ENCODE measurements at regions not wholly inside any gene's neighbourhood (a gene's known extent, or its start where the extent isn't known, plus 50 kb on each side); places are given as distances from the start of the nearest gene placed in this dataset.

DNA sequence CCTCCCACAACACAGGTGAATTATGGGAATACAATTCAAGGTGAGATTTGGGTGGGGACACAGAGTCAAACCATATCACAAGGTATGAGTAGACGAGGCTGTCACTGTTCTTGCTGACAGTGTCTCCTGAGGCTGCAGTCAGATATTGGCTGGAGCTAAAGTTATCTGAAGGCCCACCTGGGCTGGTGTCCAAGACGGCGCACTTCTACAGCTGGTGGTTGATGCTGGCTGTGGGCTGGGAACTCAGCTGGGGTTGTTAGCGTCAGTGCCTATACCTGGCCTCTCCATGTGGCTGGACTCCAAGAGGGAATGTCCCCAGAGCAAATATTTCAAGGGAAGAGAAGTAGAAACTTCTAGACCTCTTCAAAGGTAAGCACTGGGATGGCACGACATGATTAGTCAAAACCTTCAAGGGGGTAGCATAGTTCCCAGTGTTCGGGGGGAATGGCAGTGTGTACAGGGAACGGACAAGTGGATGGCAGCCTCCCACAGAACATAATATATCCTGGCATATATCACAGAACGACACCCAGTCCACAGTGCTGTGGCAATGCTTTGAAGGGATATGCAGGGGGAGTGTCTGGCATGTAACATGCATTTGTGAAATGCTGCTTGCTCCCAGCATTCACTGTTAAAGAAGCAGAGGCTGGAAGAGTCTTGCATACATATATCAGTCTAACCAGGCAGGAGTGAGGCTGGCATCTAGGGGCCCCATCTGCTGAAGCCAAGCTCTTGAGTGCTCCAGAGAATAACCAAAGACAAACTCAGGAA lies 126.7 kb upstream of the RFLNA start:
- H3K9me3 ChIP-seq (ENCODE audit: control insufficient read depth, low read depth, low read length), result no peaks in the 10 kb centered on the region
- no peaks in the 10 kb centered on the region for H3K79me2 ChIP-seq (ENCODE audit: insufficient read depth, low read length)
- H3K23ac ChIP-seq (ENCODE audit: insufficient read length, low read depth, low read length), result no peak overlapping the region
- Mint-ChIP-seq H3K9me3 (peaks cover 37 to 42% of the 10 kb centered on the region in 2 experiments), H3K36me3 (ENCODE audit: insufficient read depth in 1 of 3, low read depth in 3 of 3) (peaks cover 19 to 36% (median 32%) of the 10 kb centered on the region in 3 experiments), H3K27ac (peak overlapping the region in 1 of 3 experiments; percentile 85; a peak in 1 of 7 replicates), H3K4me3 (no peak overlapping the region), H3K27me3 (ENCODE audit: low read depth) (no peaks in the 10 kb centered on the region; the same call in 1 of the 2 replicates), H3K4me1 (peaks cover 4 to 6% of the 10 kb centered on the region in 2 experiments; a peak in 1 of 4 replicates)
- H3K27me3 ChIP-seq (ENCODE audit: insufficient read depth, low read length), result no peaks in the 10 kb centered on the region
- no peaks in the 10 kb centered on the region for H3K4me1 ChIP-seq (ENCODE audit: insufficient read depth, low read length)
- no peaks in the 10 kb centered on the region for H4K20me1 ChIP-seq (ENCODE audit: control insufficient read depth, insufficient read depth, insufficient read length)
- H3K4ac ChIP-seq (ENCODE audit: low read depth, low read length), result no peak overlapping the region
- no peak overlapping the region for H2BK12ac ChIP-seq (ENCODE audit: insufficient read length, low read depth, low read length)
- no peak overlapping the region for H4K5ac ChIP-seq (ENCODE audit: insufficient read length, low read depth, low read length)
- H3K9ac ChIP-seq (ENCODE audit: extremely low read depth, insufficient read length, low read length), result no peak overlapping the region
- TF ChIP-seq, protein P1, sequence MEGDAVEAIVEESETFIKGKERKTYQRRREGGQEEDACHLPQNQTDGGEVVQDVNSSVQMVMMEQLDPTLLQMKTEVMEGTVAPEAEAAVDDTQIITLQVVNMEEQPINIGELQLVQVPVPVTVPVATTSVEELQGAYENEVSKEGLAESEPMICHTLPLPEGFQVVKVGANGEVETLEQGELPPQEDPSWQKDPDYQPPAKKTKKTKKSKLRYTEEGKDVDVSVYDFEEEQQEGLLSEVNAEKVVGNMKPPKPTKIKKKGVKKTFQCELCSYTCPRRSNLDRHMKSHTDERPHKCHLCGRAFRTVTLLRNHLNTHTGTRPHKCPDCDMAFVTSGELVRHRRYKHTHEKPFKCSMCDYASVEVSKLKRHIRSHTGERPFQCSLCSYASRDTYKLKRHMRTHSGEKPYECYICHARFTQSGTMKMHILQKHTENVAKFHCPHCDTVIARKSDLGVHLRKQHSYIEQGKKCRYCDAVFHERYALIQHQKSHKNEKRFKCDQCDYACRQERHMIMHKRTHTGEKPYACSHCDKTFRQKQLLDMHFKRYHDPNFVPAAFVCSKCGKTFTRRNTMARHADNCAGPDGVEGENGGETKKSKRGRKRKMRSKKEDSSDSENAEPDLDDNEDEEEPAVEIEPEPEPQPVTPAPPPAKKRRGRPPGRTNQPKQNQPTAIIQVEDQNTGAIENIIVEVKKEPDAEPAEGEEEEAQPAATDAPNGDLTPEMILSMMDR (conservative IDR thresholded peaks at IDR 0.05), result no peak
- no peak overlapping the region for H2BK5ac ChIP-seq (ENCODE audit: insufficient read length, low read length)
- no peak overlapping the region for H2AFZ ChIP-seq (ENCODE audit: low read length)
- H3K79me1 ChIP-seq (ENCODE audit: insufficient read depth, low read depth, low read length, poor library complexity, severe bottlenecking), result no peaks in the 10 kb centered on the region
- no peak overlapping the region for H2BK120ac ChIP-seq (ENCODE audit: low read depth, low read length, poor library complexity, severe bottlenecking)
- H3K4me2 ChIP-seq (ENCODE audit: insufficient read depth, insufficient read length, low read length), result no peak overlapping the region
- H3K14ac ChIP-seq (ENCODE audit: insufficient read depth, low read length), result no peak overlapping the region
- H2AK5ac ChIP-seq (ENCODE audit: insufficient read length, low read length), result no peak overlapping the region
- H4K91ac ChIP-seq (ENCODE audit: insufficient read length, low read depth, low read length), result no peak overlapping the region
- H3K23me2 ChIP-seq (ENCODE audit: insufficient read length, low read depth, low read length, poor library complexity, severe bottlenecking), result no peaks in the 10 kb centered on the region
- H3K56ac ChIP-seq (ENCODE audit: insufficient read length, low read depth, low read length), result no peak overlapping the region
- H3T11ph ChIP-seq (ENCODE audit: low read length), result no peak overlapping the region
- no peak overlapping the region for H4K8ac ChIP-seq (replicated peaks; ENCODE audit: insufficient read length, low read depth, low read length)
- H2BK20ac ChIP-seq (ENCODE audit: low read depth, low read length, poor library complexity, severe bottlenecking), result no peak overlapping the region
- no peak overlapping the region for H3K27ac ChIP-seq (ENCODE audit: insufficient read length, low read depth, low read length)
- DNase-seq, result no peak
- no peak overlapping the region for H3K18ac ChIP-seq (ENCODE audit: insufficient read length, low read depth, low read length)
- WGBS (ENCODE audit: extremely low coverage, insufficient read length, low lambda C conversion rate), result no CpG with 5 or more reads among the region's 8 CpGs
- H2BK15ac ChIP-seq (ENCODE audit: low read depth, low read length), result no peak overlapping the region

Measured in H9 (cell line).